Activated T-helper 17 cell treated with anti-CD3 and anti-CD28 coated beads, Interleukin-2, amount 50 U/mL, for 72 hours (primary cell): ENCODE measurements at regions not wholly inside any gene's neighbourhood (a gene's known extent, or its start where the extent isn't known, plus 50 kb on each side); places are given as distances from the start of the nearest gene placed in this dataset.

Source experiments
- ATAC-seq: fragments of 150-1000 bp; cut with Tn5 transposase; replicated peaks from 2 replicates; pipeline ENCODE4 v1.10.0; 2021; ENCODE audit warnings: mild to moderate bottlenecking, moderate library complexity
- H3K27ac Mint-ChIP-seq: one replicate; pipeline ENCODE4 v1.8.0; 2022; ENCODE audit warnings: mixed read lengths
- H3K27me3 Mint-ChIP-seq: one replicate; pipeline ENCODE4 v1.8.0; 2022; ENCODE audit warnings: mixed read lengths
- H3K36me3 Mint-ChIP-seq: one replicate; pipeline ENCODE4 v1.8.0; 2022; ENCODE audit warnings: low read depth, mild to moderate bottlenecking, mixed read lengths
- H3K4me1 Mint-ChIP-seq: one replicate; pipeline ENCODE4 v1.8.0; 2022; ENCODE audit warnings: mixed read lengths
- H3K4me3 Mint-ChIP-seq: one replicate; pipeline ENCODE4 v1.8.0; 2022; ENCODE audit warnings: mild to moderate bottlenecking, mixed read lengths
- H3K9me3 Mint-ChIP-seq: one replicate; pipeline ENCODE4 v1.8.0; 2022; ENCODE audit warnings: mixed read lengths

DNA sequence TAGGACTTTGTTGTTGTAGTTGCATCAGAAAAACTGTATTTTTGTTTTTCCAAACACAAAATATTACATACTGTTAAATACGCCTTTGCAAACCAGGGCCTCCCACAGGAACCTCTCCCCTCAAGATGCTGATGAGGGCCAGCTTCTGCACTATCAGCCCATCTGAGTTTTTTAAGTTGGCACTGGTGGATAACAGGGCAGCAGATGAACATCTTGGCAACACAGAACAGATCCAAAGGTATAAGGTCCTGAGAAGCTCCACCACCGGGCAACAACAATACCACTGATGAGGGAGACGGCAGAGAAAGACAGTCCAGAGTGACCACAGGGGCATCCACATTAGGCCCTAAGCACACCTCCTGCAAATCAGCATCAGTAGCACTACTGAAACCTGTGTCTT, 177.7 kb downstream of the DLL1 start:
- peaks cover 3% of the 10 kb centered on the region for H3K27me3 Mint-ChIP-seq
- H3K36me3 Mint-ChIP-seq = no peaks in the 10 kb centered on the region
- no peak overlapping the region for H3K27ac Mint-ChIP-seq
- H3K9me3 Mint-ChIP-seq = no peaks in the 10 kb centered on the region
- ATAC-seq = no peak
- H3K4me1 Mint-ChIP-seq = no peaks in the 10 kb centered on the region
- H3K4me3 Mint-ChIP-seq = no peak overlapping the region

DNA sequence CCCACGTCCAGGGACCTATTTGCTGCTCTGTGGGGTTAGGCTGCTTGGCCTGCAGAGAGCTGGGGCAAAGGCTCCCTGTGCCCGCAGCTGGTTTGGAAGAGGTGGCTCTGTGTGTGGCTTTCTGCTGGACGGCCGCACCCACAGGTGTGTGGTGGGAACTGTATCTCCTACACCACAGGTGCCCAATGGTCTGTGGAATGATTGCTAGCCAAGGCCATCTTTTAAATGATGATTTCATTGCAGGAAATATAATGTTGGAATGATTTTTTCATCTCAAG, 178.4 kb downstream of the DLL1 start:
- Mint-ChIP-seq H3K27me3 (peaks cover 3% of the 10 kb centered on the region), H3K36me3 (no peaks in the 10 kb centered on the region), H3K27ac (no peak overlapping the region), H3K4me3 (no peak overlapping the region), H3K4me1 (no peaks in the 10 kb centered on the region), H3K9me3 (no peaks in the 10 kb centered on the region)
- no peak for ATAC-seq

DNA sequence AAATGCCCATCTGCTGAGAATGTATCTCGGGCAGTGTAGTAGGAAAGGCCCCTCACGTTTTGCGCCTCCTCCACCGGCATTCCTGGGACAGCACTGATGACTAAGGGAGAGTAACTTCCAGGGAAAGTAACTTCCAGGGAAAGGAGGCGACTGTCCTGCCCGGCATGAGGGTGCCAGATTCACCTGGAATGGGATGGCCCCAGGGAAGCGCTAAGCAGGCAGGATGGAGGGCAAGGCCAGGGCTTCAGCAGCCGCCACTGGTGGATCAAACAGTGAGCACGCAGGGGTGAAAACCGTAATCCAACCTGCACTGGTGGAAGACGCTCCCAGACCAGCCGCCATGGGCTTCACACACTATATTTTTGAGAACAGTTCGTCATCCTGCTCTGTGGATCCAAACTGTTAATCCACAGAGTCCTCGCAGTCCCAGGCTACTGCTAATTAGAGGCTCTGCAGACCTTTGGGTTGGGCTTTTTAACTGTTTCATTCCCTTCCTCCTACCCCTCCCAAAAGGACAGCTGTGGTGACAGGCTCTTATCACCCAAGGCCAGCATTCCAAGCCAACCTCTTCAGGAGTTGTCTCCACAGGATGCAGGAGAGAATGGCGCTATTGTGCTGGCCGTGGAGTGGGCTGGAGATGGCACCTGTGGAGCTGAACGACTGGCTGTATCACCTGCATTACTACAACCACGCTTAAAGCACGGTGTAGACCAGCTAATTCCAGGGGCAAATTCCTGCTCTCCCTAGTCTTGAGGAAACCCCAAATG, 178.9 kb downstream of the DLL1 start:
- Mint-ChIP-seq H3K36me3 (no peaks in the 10 kb centered on the region), H3K9me3 (no peaks in the 10 kb centered on the region), H3K4me3 (no peak overlapping the region), H3K4me1 (no peaks in the 10 kb centered on the region), H3K27me3 (peaks cover 3% of the 10 kb centered on the region), H3K27ac (no peak overlapping the region)
- no peak for ATAC-seq

DNA sequence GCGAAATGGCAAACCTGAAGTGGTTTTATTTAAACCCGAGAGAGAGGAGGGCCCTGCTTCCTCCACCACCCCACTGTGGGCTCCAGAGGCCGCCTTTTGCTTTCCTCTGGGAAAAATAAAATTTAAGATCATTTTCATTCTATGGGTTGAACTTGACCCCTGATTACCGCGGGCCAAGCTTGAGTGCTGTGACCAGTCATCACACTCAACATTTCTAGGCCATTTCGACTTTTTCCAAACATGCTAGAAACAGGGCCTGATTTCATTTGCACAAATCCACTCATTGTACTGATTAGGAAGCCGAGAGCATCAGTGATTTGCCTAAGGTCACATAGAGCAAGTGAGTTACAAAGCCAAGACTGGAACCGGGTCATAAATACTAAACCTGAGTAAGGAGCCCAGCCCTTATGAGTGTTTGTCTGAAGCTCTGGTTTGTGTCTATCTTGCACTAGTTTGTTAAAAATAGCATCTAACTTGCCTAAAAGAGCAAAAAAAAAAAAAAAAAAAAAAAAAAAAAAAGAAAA, 179.7 kb downstream of the DLL1 start:
- Mint-ChIP-seq H3K27ac (no peak overlapping the region), H3K4me1 (no peaks in the 10 kb centered on the region)
- ATAC-seq = no peak

DNA sequence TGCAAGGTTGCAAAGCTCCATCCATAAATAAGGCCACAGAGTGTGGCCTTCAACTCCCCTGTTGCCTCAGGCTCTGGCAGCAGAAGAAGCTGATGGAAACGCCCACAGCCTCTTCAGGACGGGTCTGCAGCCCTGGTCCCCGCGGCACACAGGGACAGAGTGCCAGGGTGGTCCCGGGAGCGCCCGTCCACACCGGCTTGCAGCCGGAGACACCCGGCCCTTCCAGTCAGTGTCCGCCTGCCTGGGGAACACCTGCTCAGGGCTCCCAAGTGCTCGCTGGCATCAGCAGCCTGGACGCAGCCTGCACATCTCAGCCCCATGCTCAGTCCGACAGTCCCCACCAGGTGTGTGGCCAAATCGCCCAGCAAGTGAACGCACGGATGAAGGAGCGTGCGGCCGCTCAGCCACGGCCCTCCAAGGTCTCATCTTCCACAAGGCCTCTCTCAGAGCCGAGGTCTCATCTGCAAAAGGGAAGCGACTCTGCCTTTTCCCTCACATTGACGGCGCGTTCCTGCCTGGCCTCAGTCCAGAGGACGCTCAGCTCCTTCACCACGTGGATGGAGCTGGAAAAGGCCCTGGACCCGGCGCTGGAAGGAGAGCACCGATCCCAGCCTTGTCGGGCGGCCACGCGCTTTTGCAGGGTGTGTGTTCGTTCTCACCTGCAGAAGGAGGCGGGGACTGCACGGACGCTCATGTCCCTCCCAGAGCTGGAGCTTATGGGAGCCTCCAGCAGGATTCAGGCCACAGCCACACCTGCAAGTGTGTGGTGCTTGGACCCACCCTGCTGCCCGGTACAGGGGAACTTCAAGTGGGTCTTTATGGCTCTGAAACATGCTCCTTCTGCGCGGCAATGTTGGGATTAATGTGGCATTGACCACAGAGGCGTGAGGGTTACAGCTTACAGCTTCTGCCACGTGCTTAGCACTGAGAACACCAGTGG, 180.4 kb downstream of the DLL1 start:
- no peak for ATAC-seq
- Mint-ChIP-seq H3K27ac (no peak overlapping the region), H3K4me1 (no peaks in the 10 kb centered on the region), H3K36me3 (no peaks in the 10 kb centered on the region), H3K27me3 (peaks cover 12% of the 10 kb centered on the region), H3K9me3 (no peaks in the 10 kb centered on the region), H3K4me3 (no peak overlapping the region)

More for the DNA sequence above, 179.7 kb downstream of the DLL1 start:
- no peaks in the 10 kb centered on the region for H3K9me3 Mint-ChIP-seq
- no peak overlapping the region for H3K4me3 Mint-ChIP-seq
- peaks cover 9% of the 10 kb centered on the region for H3K27me3 Mint-ChIP-seq
- no peaks in the 10 kb centered on the region for H3K36me3 Mint-ChIP-seq

DNA sequence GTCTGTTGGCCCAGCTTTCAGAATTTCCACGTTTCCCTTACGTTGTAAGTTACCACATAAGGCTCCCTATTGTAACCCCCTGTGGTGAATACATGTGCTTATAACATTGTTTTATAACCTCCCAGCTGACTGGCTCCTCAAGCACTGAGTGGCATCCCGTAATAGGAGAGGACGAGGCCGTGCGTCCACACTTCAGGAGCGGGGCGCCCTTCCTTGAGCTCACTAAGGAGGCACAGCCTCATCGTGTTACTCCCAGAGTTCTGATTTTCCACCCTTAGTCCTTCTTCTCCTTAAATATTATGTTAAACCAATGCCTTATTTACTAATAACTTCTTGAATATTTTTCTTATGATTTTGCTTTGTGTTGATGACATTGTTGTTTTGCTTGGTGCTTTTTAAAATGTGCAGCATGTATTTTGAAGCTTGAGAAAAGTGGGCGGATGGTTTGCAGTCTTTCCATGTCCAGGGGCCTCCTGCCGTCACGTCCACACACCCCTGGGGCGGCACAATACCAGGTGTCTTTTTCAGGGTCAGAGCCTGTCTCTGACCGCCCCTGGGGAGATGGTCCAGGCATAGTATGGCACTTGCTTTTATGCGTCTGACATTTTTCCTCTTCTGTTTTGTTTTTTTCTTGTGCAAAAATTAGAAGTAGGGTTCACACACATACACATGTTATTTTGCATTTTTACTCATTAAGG, 181.8 kb downstream of the DLL1 start:
- no peak for ATAC-seq
- Mint-ChIP-seq H3K36me3 (no peaks in the 10 kb centered on the region), H3K27ac (no peak overlapping the region), H3K4me1 (no peaks in the 10 kb centered on the region), H3K9me3 (no peaks in the 10 kb centered on the region), H3K4me3 (no peak overlapping the region), H3K27me3 (peaks cover 12% of the 10 kb centered on the region)

DNA sequence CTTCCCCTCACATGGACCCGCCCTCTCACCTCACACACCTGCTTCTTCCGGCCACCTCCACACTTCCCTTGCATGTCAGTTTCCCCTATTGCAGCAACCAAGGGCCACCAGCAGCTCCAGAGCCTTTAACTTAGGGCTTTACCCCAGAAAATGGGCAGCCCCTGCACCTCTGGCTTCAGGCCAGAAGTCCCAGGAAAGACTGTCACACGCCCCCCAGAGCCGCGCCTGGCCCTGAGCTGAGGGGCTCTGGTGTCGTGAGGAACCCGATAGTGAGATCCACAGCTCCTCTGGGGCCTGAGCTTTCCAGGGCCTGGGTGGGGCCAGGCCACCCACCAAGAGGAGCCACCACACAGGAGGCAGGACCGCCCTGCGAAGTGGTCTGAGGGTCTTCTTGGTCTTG, 182.4 kb downstream of the DLL1 start:
- H3K27ac Mint-ChIP-seq = no peak overlapping the region
- no peak overlapping the region for H3K4me3 Mint-ChIP-seq
- ATAC-seq = no peak
- no peaks in the 10 kb centered on the region for H3K4me1 Mint-ChIP-seq
- no peaks in the 10 kb centered on the region for H3K9me3 Mint-ChIP-seq
- peaks cover 12% of the 10 kb centered on the region for H3K27me3 Mint-ChIP-seq
- H3K36me3 Mint-ChIP-seq = no peaks in the 10 kb centered on the region

DNA sequence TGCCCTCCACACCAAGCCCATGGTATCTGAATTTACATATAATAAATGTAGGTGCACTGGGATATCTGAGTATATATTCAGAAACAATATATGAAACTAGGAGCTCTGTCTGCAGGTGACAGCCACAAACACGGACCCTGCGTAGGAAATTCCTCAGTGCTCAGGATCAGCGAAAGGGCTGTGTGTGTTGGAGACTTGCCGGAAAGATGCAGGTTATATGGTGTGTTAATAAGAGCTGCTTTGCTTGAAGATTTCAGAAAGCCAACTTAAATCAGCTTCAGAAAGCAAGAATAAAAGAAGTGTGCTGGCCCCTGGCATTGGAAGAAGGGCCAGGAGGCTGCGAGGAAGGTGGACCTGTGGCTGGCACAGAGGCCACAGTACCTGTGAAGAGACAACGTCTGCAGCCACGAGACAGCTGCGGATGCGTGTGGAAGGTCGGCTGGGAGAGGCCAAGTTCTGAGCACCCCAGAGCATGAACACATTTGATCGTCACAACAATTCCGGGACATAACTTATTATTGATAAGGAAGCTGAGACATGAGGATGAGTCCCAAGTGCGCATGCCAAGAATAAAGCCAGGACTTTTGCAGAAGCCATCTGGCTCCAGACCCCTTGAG, 183.2 kb downstream of the DLL1 start:
- H3K27ac Mint-ChIP-seq = no peak overlapping the region
- H3K27me3 Mint-ChIP-seq = peaks cover 12% of the 10 kb centered on the region
- no peaks in the 10 kb centered on the region for H3K36me3 Mint-ChIP-seq
- H3K9me3 Mint-ChIP-seq = no peaks in the 10 kb centered on the region
- no peak overlapping the region for H3K4me3 Mint-ChIP-seq
- H3K4me1 Mint-ChIP-seq = no peaks in the 10 kb centered on the region
- ATAC-seq = no peak

DNA sequence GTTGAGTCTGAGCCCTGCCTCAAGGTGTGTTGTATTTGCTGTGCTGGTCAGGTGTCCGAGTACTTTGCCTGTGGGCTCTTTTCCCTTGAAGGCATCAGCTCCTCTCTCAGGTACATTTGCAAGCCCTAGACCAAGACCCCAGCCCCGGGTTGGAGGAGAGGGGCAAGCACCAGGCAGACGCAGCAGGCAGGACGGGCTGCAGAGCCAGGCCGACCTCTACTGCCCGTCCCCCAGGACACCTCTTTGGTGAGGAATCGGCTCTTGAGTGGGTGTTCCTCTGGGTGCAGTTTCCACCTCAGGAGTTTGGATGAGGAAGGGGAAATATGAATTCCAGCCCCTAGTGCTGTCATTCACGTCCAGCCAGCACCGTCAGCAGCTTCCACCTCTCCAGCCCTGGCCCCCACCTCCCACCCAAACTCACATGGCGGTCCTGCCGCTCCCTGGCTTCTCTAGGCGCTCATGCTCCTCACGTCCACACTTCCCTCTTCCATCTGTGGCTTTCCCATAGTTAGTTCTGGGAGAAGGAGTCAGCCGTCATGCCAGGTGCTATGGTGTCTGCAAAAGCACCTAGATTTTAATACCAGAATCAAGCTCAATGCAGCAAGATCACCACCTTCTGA, 183.9 kb downstream of the DLL1 start:
- no peak overlapping the region for H3K4me3 Mint-ChIP-seq
- peaks cover 12% of the 10 kb centered on the region for H3K27me3 Mint-ChIP-seq
- no peaks in the 10 kb centered on the region for H3K4me1 Mint-ChIP-seq
- no peaks in the 10 kb centered on the region for H3K36me3 Mint-ChIP-seq
- H3K9me3 Mint-ChIP-seq = no peaks in the 10 kb centered on the region
- no peak for ATAC-seq
- no peak overlapping the region for H3K27ac Mint-ChIP-seq

DNA sequence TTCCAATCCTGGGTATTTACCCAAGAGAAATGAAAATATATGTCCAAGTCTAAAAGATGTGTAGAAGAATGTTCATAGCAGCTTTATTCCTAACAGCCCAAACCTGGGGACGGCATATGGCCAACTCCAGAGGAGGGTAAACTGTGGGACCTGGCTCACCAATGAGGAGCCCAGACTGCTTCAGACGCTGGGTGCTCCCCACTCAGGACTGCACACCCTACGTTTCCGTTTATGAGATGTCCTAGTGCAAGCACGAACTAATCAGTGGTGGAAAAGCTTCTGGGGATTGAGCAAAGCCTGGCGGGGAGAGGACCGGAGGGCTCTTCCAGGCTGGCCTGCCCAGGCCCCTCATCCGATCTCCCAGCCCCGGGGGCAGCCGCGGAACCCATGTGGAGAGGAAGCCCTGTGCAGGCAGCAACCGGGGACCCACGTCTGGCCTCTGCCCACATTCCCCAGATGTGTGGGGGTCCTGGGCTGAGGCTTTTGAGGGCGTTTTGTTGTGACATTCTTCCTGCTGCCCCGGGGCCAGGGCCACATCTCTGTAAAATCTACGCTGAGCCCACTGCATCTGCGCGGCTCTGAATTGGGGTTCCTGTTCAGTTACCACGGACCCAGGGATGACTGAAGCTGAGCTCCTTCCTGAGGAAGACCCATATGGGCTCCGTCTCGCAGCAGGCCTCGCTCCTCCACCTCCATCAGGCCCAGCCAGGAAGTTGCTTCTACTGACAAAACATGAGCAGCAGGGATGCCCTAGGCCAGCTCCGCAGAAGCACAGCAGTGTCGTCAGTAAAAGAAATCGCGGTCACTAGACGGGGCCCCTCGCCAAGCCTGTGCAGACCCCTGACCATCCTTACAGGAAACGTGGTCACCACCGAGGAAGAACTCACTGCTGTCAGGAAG, 188.0 kb downstream of the DLL1 start:
- H3K36me3 Mint-ChIP-seq = no peaks in the 10 kb centered on the region
- no peak for ATAC-seq
- peaks cover 9% of the 10 kb centered on the region for H3K27me3 Mint-ChIP-seq
- H3K9me3 Mint-ChIP-seq = peaks cover 4% of the 10 kb centered on the region
- no peak overlapping the region for H3K4me3 Mint-ChIP-seq
- H3K27ac Mint-ChIP-seq = no peak overlapping the region
- no peaks in the 10 kb centered on the region for H3K4me1 Mint-ChIP-seq

DNA sequence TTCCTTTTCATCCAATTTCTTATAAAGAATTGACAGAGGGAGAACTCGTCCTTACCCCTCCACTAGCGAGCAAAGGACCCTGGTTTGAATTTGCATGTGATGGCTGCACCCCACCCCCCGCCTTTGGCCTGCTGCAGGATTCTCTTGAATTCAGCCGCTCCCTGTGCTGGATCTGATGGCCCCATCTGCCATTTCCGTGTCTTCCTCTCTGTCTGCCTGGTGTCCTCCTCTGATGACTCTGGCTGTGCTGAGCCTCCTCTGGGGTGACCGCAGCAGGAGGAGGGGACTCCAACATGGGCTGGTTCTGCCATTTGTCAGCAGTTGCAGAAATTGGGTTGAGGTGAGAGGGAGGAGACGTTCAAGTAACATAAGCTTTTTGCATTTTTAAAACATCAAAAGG, 188.8 kb downstream of the DLL1 start:
- Mint-ChIP-seq H3K27ac (no peak overlapping the region), H3K4me3 (no peak overlapping the region), H3K36me3 (no peaks in the 10 kb centered on the region), H3K4me1 (no peaks in the 10 kb centered on the region), H3K27me3 (peaks cover 9% of the 10 kb centered on the region), H3K9me3 (peaks cover 4% of the 10 kb centered on the region)
- no peak for ATAC-seq

DNA sequence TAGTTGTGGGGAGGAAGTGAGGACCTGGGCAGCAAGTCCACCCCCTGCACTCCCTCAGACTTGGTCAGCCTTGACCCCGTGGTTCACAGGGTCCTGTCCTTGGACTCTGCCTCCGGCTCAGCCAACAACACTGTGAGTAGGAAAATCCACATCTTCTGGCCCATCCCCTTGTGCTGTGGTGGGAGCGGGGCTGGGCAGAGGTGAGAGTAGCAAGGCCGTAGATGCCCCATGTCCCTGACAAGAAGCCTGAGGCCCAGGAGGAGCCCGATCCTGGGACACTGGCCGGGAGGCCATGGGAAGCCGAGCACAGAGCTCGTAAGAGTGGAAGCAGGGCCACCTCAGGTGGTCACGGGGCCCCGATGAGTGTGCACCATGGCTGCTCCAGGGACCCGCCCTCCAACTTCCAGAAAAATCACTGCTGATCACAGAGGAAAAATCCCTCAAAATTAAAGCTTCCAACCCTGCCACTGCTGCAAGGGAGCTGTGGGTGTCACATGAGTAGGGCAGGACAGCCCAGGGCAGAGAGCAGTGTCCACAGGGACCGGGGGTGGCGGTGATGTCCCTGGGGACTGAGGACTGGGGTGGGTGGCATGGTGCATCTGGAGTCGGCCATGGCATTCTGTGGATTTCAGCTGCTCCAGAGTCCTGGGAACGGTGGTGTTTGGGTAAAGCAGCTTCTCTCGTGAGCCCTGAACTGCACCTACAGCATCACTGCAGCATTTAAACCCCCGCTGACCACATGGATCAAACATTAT, 189.4 kb downstream of the DLL1 start:
- Mint-ChIP-seq H3K36me3 (no peaks in the 10 kb centered on the region), H3K4me3 (no peak overlapping the region), H3K4me1 (no peaks in the 10 kb centered on the region), H3K9me3 (peaks cover 4% of the 10 kb centered on the region), H3K27ac (no peak overlapping the region), H3K27me3 (peaks cover 6% of the 10 kb centered on the region)
- ATAC-seq = no peak

DNA sequence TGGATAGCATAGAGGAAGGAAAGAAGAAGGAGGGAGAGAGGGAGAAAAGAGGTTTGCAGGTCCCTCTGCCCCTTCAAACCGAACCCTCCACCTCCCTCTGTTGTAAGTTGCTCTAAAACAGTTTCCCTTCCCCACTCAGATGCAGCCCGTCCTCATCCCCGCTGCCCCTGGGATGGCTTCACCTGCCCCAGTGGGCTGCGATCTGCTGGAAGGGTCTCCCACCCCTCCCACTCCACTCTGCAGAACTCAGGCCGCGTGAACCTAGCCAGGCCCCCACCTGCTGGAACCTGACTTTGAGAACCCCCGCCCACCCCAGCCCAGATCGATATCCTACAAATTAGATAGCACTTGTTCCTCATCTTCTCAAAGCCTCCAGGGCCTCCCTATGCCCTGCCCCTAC, 190.8 kb downstream of the DLL1 start:
- H3K27me3 Mint-ChIP-seq = peaks cover 3% of the 10 kb centered on the region
- no peak overlapping the region for H3K4me3 Mint-ChIP-seq
- H3K36me3 Mint-ChIP-seq = no peaks in the 10 kb centered on the region
- H3K4me1 Mint-ChIP-seq = no peaks in the 10 kb centered on the region
- H3K9me3 Mint-ChIP-seq = peaks cover 4% of the 10 kb centered on the region
- ATAC-seq = no peak
- no peak overlapping the region for H3K27ac Mint-ChIP-seq
